VCaP (cell line): ENCODE measurements at regions not wholly inside any gene's neighbourhood (a gene's known extent, or its start where the extent isn't known, plus 50 kb on each side); places are given as distances from the start of the nearest gene placed in this dataset.

ENCODE experiments used
- H3K27ac ChIP-seq: fragments of 450-650 bp; 2 replicates; pipeline ENCODE4 v1.5.1; 2017
- CTCF ChIP-seq: fragments of 450-650 bp; conservative IDR thresholded peaks from 2 replicates; pipeline ENCODE4 v1.5.1; 2017; ENCODE audit warnings: mild to moderate bottlenecking, moderate library complexity

GRCh38 chr16:6016530-6017184, 919.1 kb upstream of the EEF2KMT start:
- peak; percentile 58 for TF ChIP-seq CTCF
- H3K27ac ChIP-seq: no peak overlapping the region

GRCh38 chr16:6012716-6013115, 915.1 kb upstream of the EEF2KMT start:
- H3K27ac ChIP-seq: no peak overlapping the region
- TF ChIP-seq CTCF: no peak

GRCh38 chr16:6009151-6009550, 911.6 kb upstream of the EEF2KMT start:
- TF ChIP-seq CTCF: no peak
- H3K27ac ChIP-seq: no peak overlapping the region

GRCh38 chr16:6008670-6009069, 911.1 kb upstream of the EEF2KMT start:
- H3K27ac ChIP-seq: no peak overlapping the region
- no peak for TF ChIP-seq CTCF

GRCh38 chr16:5993356-5993755, 895.8 kb upstream of the EEF2KMT start:
- TF ChIP-seq CTCF: no peak
- H3K27ac ChIP-seq: no peak overlapping the region

- TF ChIP-seq CTCF: no peak
These were observed 885.4 kb upstream of the EEF2KMT start for GRCh38 chr16:5982979-5983378.

GRCh38 chr16:5979905-5980550, 882.4 kb upstream of the EEF2KMT start:
- no peak overlapping the region for H3K27ac ChIP-seq
- TF ChIP-seq CTCF: no peak

More at GRCh38 chr16:5982979-5983378, 885.4 kb upstream of the EEF2KMT start:
- H3K27ac ChIP-seq: no peak overlapping the region
